ENCODE measurements at regions not wholly inside any gene's neighbourhood (a gene's known extent, or its start where the extent isn't known, plus 50 kb on each side); places are given as distances from the start of the nearest gene placed in this dataset.

- DNase-seq = peak; percentile 71
Observed at GRCh38 chr9:89814340-89815040, 209.7 kb downstream of the GADD45G start.

GRCh38 chr9:89815061-89815902 lies 210.5 kb downstream of the GADD45G start:
- no peak for DNase-seq

- DNase-seq = peak; percentile 63
Observed at GRCh38 chr9:89815903-89816573, 211.2 kb downstream of the GADD45G start.

GRCh38 chr9:89817151-89817950 lies 212.5 kb downstream of the GADD45G start:
- peak; percentile 28 for DNase-seq

GRCh38 chr9:89820337-89820736 lies 215.5 kb downstream of the GADD45G start:
- no peak for DNase-seq

GRCh38 chr9:89821081-89821480 lies 216.3 kb downstream of the GADD45G start:
- DNase-seq = peak; percentile 71

- DNase-seq = no peak
Observed at GRCh38 chr9:89822996-89823395, 218.2 kb downstream of the GADD45G start.

- DNase-seq = no peak
Observed at GRCh38 chr9:89825669-89826068, 220.9 kb downstream of the GADD45G start.

- no peak for DNase-seq
Observed at GRCh38 chr9:89826186-89826585, 221.4 kb downstream of the GADD45G start.

GRCh38 chr9:89829346-89829745 lies 224.5 kb downstream of the GADD45G start:
- DNase-seq = no peak

- no peak for DNase-seq
Observed at GRCh38 chr9:89835666-89836065, 230.9 kb downstream of the GADD45G start.

GRCh38 chr9:89837162-89837933 lies 232.5 kb downstream of the GADD45G start:
- no peak for DNase-seq

GRCh38 chr9:89837934-89838310 lies 233.1 kb downstream of the GADD45G start:
- DNase-seq = no peak

GRCh38 chr9:89838621-89839020 lies 233.8 kb downstream of the GADD45G start:
- DNase-seq = no peak

GRCh38 chr9:89839449-89839848 lies 234.6 kb downstream of the GADD45G start:
- no peak for DNase-seq

- DNase-seq = no peak
Observed at GRCh38 chr9:89839952-89840351, 235.1 kb downstream of the GADD45G start.

GRCh38 chr9:89841456-89841855 lies 236.6 kb downstream of the GADD45G start:
- no peak for DNase-seq

GRCh38 chr9:89842267-89842768 lies 237.5 kb downstream of the GADD45G start:
- no peak for DNase-seq

GRCh38 chr9:89843074-89843473 lies 238.3 kb downstream of the GADD45G start:
- no peak for DNase-seq

- DNase-seq = no peak
Observed at GRCh38 chr9:89843591-89843990, 238.8 kb downstream of the GADD45G start.

- no peak for DNase-seq
Observed at GRCh38 chr9:89844075-89844474, 239.3 kb downstream of the GADD45G start.

GRCh38 chr9:89844535-89844934 lies 239.7 kb downstream of the GADD45G start:
- no peak for DNase-seq

All from fibroblast of upper back skin (primary cell).